ENCODE measurements at regions not wholly inside any gene's neighbourhood (a gene's known extent, or its start where the extent isn't known, plus 50 kb on each side); places are given as distances from the start of the nearest gene placed in this dataset.

DNA sequence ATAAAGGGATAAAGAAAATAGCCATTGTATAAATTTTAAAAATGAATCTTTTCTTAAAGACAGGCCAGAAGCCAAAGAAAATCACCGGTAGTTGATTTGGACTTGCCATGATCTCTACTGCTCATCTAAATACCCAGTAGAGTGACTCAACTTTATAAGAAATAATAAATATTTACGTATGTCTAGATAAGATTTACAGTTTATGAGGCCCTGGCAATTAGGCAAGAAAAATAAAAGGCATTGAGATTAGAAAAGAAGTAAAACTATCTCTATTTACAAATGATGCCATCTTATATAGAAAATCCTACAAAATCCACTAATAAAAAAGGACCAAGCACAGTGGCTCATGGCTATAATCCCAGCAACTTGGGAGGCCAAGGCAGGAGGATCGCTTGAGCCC lies 765.5 kb upstream of the HTR2C start:
- TF ChIP-seq, protein P1, sequence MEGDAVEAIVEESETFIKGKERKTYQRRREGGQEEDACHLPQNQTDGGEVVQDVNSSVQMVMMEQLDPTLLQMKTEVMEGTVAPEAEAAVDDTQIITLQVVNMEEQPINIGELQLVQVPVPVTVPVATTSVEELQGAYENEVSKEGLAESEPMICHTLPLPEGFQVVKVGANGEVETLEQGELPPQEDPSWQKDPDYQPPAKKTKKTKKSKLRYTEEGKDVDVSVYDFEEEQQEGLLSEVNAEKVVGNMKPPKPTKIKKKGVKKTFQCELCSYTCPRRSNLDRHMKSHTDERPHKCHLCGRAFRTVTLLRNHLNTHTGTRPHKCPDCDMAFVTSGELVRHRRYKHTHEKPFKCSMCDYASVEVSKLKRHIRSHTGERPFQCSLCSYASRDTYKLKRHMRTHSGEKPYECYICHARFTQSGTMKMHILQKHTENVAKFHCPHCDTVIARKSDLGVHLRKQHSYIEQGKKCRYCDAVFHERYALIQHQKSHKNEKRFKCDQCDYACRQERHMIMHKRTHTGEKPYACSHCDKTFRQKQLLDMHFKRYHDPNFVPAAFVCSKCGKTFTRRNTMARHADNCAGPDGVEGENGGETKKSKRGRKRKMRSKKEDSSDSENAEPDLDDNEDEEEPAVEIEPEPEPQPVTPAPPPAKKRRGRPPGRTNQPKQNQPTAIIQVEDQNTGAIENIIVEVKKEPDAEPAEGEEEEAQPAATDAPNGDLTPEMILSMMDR (IDR thresholded peaks at IDR 0.05; ENCODE audit: insufficient read depth, low read length, poor library complexity, severe bottlenecking) = no peak
- TF ChIP-seq EZH2phosphoT487 (conservative IDR thresholded peaks at IDR 0.05; ENCODE audit: low read length) = no peak
